ENCODE measurements at regions not wholly inside any gene's neighbourhood (a gene's known extent, or its start where the extent isn't known, plus 50 kb on each side); places are given as distances from the start of the nearest gene placed in this dataset.

- TF ChIP-seq EP300 (IDR thresholded peaks at IDR 0.05) (no peak), POLR2A (IDR thresholded peaks at IDR 0.05; ENCODE audit: low read length) (no peak), E2F6 (IDR thresholded peaks at IDR 0.05; ENCODE audit: borderline replicate concordance, low read depth) (no peak), KDM1A (IDR thresholded peaks at IDR 0.05; ENCODE audit: low read depth) (no peak), MAZ (IDR thresholded peaks at IDR 0.05; ENCODE audit: borderline replicate concordance, low read depth, low read length) (no peak), NR3C1 (IDR thresholded peaks at IDR 0.05) (no peak), SMC3 (IDR thresholded peaks at IDR 0.05) (no peak), RFX5 (IDR thresholded peaks at IDR 0.05) (no peak), RAD21 (conservative IDR thresholded peaks at IDR 0.05 in 1 of 2, IDR thresholded peaks at IDR 0.05 in 1 of 2) (no peak), POLR2AphosphoS2 (conservative IDR thresholded peaks at IDR 0.05; ENCODE audit: low read length) (no peak)
- TF ChIP-seq, protein P1, sequence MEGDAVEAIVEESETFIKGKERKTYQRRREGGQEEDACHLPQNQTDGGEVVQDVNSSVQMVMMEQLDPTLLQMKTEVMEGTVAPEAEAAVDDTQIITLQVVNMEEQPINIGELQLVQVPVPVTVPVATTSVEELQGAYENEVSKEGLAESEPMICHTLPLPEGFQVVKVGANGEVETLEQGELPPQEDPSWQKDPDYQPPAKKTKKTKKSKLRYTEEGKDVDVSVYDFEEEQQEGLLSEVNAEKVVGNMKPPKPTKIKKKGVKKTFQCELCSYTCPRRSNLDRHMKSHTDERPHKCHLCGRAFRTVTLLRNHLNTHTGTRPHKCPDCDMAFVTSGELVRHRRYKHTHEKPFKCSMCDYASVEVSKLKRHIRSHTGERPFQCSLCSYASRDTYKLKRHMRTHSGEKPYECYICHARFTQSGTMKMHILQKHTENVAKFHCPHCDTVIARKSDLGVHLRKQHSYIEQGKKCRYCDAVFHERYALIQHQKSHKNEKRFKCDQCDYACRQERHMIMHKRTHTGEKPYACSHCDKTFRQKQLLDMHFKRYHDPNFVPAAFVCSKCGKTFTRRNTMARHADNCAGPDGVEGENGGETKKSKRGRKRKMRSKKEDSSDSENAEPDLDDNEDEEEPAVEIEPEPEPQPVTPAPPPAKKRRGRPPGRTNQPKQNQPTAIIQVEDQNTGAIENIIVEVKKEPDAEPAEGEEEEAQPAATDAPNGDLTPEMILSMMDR (IDR thresholded peaks at IDR 0.05) = no peak
- TF ChIP-seq, protein P2, sequence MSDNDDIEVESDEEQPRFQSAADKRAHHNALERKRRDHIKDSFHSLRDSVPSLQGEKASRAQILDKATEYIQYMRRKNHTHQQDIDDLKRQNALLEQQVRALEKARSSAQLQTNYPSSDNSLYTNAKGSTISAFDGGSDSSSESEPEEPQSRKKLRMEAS (IDR thresholded peaks at IDR 0.05) = no peak
Measured at GRCh38 chr13:52954838-52955237, 73.8 kb upstream of the OLFM4 start.

Measured in A549 (cell line).